A673 (cell line): ENCODE measurements at regions not wholly inside any gene's neighbourhood (a gene's known extent, or its start where the extent isn't known, plus 50 kb on each side); places are given as distances from the start of the nearest gene placed in this dataset.

ENCODE experiments used
- CTCF ChIP-seq: fragments of 300-800, 200-600 bp; sonication (generic); conservative IDR thresholded peaks from 2 replicates; pipeline ENCODE4 v1.5.1; 2017; ENCODE audit warnings: low read depth, mild to moderate bottlenecking, antibody characterized with exemption, low read length, moderate library complexity, mixed read lengths
- EZH2 ChIP-seq: fragments of 200-600 bp; sonication (generic); IDR thresholded peaks from 2 replicates; pipeline ENCODE4 v1.6.1; 2017; ENCODE audit warnings: borderline replicate concordance, low read depth, mild to moderate bottlenecking, mixed read lengths, antibody characterized with exemption, low read length; ENCODE audit not compliant: poor library complexity, severe bottlenecking

DNA sequence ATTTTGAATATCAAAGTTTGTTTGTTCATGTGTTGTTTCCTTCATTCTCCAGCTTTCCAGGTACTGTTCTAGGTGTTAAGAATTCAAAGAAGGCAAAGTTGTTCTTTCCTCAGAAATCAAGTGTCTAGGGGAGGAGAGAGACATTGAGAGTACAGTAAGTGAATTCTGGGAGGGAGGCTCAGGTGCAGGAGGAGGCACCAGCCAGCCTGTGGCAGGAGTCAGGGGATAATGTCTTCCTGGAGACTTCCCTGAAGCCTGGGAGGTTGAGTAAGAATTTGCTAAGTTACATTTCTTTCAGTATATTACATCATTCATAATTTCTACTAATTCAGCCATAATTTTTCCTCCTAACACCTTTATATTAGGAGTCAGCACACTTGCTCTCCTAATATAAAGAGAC is 462.1 kb downstream of the TDRD15 start:
- TF ChIP-seq CTCF (no peak), EZH2 (no peak)
